HG02943 (cell line): ENCODE measurements at regions not wholly inside any gene's neighbourhood (a gene's known extent, or its start where the extent isn't known, plus 50 kb on each side); places are given as distances from the start of the nearest gene placed in this dataset.

Experiments used
- ATAC-seq: cut with Tn5 transposase; IDR thresholded peaks from one replicate; pipeline ENCODE4 v1.9.1; 2021; ENCODE audit warnings: mild to moderate bottlenecking, low read depth, moderate library complexity; ENCODE audit not compliant: unreplicated experiment

GRCh38 chr1:209421978-209422680, 161.4 kb upstream of the CAMK1G start:
- no peak for ATAC-seq

GRCh38 chr1:209425959-209426358, 157.6 kb upstream of the CAMK1G start:
- no peak for ATAC-seq

- no peak for ATAC-seq
These were observed 156.2 kb upstream of the CAMK1G start for GRCh38 chr1:209427277-209427676.

GRCh38 chr1:209427811-209428210, 155.7 kb upstream of the CAMK1G start:
- ATAC-seq = no peak

GRCh38 chr1:209428241-209428921, 155.1 kb upstream of the CAMK1G start:
- ATAC-seq = no peak

GRCh38 chr1:209429611-209430010, 153.9 kb upstream of the CAMK1G start:
- ATAC-seq = no peak

- ATAC-seq = no peak
These were observed 153.4 kb upstream of the CAMK1G start for GRCh38 chr1:209430107-209430506.

- ATAC-seq = no peak
These were observed 152.7 kb upstream of the CAMK1G start for GRCh38 chr1:209430821-209431259.

- no peak for ATAC-seq
These were observed 152.1 kb upstream of the CAMK1G start for GRCh38 chr1:209431402-209431801.

GRCh38 chr1:209431813-209432442, 151.6 kb upstream of the CAMK1G start:
- no peak for ATAC-seq

GRCh38 chr1:209432443-209432825, 151.1 kb upstream of the CAMK1G start:
- ATAC-seq = no peak

- no peak for ATAC-seq
These were observed 149.9 kb upstream of the CAMK1G start for GRCh38 chr1:209433649-209434031.

- no peak for ATAC-seq
These were observed 149.4 kb upstream of the CAMK1G start for GRCh38 chr1:209434066-209434465.

- ATAC-seq = no peak
These were observed 148.8 kb upstream of the CAMK1G start for GRCh38 chr1:209434631-209435217.

GRCh38 chr1:209435654-209436566, 147.6 kb upstream of the CAMK1G start:
- peak; percentile 85 for ATAC-seq

- ATAC-seq = no peak
These were observed 143.7 kb upstream of the CAMK1G start for GRCh38 chr1:209439828-209440227.

- no peak for ATAC-seq
These were observed 140.1 kb upstream of the CAMK1G start for GRCh38 chr1:209443361-209443931.

GRCh38 chr1:209443975-209444651, 139.4 kb upstream of the CAMK1G start:
- ATAC-seq = no peak

- no peak for ATAC-seq
These were observed 138.6 kb upstream of the CAMK1G start for GRCh38 chr1:209444961-209445360.
